ENCODE measurements at regions not wholly inside any gene's neighbourhood (a gene's known extent, or its start where the extent isn't known, plus 50 kb on each side); places are given as distances from the start of the nearest gene placed in this dataset.

DNA sequence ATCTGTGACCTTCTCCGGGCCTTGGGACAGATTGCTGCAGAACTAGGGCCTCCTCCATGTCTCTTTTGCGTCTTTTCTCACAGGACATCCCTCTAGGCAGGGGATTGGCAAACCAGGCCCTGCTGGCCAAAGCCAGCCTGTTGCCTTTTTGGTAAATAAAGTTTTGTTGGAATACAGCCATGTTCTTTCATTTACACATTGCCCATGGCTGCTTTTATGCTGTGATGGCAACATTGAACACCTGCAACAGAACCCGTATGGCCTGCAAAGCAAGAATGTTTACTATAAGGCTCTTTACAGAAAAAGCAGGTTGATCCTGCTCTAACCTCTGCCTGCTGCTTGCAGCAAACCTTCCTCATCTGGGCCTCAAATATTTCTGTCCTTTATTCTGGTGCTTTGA is 56.8 kb upstream of the B3GAT1 start:
- no peak overlapping the region for H3K4me3 ChIP-seq (replicated peaks; ENCODE audit: low read depth, low read length)
- no peak for DNase-seq (ENCODE audit: low read depth)
- TF ChIP-seq, protein P1, sequence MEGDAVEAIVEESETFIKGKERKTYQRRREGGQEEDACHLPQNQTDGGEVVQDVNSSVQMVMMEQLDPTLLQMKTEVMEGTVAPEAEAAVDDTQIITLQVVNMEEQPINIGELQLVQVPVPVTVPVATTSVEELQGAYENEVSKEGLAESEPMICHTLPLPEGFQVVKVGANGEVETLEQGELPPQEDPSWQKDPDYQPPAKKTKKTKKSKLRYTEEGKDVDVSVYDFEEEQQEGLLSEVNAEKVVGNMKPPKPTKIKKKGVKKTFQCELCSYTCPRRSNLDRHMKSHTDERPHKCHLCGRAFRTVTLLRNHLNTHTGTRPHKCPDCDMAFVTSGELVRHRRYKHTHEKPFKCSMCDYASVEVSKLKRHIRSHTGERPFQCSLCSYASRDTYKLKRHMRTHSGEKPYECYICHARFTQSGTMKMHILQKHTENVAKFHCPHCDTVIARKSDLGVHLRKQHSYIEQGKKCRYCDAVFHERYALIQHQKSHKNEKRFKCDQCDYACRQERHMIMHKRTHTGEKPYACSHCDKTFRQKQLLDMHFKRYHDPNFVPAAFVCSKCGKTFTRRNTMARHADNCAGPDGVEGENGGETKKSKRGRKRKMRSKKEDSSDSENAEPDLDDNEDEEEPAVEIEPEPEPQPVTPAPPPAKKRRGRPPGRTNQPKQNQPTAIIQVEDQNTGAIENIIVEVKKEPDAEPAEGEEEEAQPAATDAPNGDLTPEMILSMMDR (IDR thresholded peaks at IDR 0.05; ENCODE audit: low read length, missing control alignments), result no peak

DNA sequence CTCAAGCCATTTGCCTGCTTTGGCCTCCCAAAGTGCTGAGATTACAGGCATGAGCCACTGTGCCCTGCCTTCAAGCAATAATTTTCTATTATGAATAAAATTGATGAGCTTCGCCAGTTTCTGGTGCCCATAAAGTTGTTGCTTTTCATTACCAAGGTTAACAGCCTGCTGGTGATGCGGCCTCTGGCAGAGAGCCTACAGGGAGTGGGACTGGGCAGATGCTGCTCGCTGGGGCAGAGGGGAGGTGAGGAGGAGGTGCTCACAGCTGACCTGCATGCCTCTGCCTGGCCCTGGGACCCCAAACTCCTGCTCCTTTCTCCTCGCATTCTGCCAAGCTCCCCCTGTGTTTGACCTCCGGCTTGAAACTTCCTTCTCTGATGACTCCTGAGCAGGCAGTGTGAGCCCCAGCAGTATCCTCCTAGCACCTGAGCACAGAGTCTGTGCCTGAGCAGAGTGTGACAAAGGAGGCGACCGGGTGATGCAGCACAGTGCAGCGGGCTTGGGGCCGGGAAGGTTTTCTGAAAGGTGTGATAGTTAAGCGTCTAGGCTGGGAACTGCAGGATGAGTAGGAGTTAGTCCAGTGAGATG is 56.1 kb upstream of the B3GAT1 start:
- no peak for DNase-seq (ENCODE audit: low read depth)
- TF ChIP-seq, protein P1 (IDR thresholded peaks at IDR 0.05; ENCODE audit: low read length, missing control alignments), result no peak
- H3K4me3 ChIP-seq (replicated peaks; ENCODE audit: low read depth, low read length), result no peak overlapping the region

DNA sequence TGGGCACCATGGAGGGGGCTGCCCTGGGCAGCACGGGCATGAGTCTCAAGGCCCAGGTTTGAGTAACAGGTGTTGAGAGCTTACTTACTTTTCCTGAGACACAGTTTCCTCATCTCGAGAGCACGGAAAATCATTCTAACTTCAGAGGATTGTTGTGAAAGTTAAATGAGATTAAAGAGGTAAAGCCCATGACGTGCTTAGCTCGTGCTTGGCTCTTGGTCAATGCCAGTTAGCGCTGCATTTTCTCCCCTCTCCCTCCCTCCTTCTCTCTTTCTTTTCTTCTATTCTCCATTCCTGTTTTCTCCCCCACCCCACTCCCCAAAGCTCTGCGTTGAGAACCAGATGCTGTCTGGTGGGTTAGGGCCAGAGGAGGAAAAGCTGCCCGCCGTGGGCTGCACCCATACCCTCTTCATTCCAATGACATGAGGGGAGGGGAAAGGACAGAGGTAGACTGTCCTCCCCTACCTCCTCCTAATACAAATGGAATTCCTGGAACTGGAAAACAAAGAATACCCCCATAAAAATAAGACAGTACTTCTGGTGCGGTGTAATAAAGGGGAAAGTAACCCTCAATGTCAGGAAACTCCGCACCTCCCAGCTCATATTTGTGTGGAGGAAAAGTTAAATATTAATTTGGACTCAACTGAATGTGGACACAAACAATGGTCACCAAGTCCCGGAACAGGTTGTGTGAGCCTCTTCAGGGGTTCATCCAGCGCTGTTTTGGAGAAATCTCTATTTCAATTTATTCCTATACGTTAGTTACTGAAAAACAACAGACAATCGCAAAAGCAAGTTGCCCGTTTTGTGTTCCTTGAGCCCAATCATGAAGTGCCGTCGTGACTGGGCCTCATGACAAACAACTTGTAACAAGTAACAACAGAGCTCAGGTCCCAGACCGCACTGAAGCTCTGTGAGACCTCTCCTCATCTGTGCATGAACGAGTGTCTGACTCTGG is 54.8 kb upstream of the B3GAT1 start:
- no peak for DNase-seq (ENCODE audit: low read depth)
- TF ChIP-seq, protein P1 (IDR thresholded peaks at IDR 0.05; ENCODE audit: low read length, missing control alignments), result no peak
- H3K4me3 ChIP-seq (replicated peaks; ENCODE audit: low read depth, low read length), result no peak overlapping the region

GRCh38 chr11:134466156-134466555 is 54.1 kb upstream of the B3GAT1 start:
- no peak for DNase-seq (ENCODE audit: low read depth)
- H3K4me3 ChIP-seq (replicated peaks; ENCODE audit: low read depth, low read length), result no peak overlapping the region
- TF ChIP-seq, protein P1 (IDR thresholded peaks at IDR 0.05; ENCODE audit: low read length, missing control alignments), result no peak

DNA sequence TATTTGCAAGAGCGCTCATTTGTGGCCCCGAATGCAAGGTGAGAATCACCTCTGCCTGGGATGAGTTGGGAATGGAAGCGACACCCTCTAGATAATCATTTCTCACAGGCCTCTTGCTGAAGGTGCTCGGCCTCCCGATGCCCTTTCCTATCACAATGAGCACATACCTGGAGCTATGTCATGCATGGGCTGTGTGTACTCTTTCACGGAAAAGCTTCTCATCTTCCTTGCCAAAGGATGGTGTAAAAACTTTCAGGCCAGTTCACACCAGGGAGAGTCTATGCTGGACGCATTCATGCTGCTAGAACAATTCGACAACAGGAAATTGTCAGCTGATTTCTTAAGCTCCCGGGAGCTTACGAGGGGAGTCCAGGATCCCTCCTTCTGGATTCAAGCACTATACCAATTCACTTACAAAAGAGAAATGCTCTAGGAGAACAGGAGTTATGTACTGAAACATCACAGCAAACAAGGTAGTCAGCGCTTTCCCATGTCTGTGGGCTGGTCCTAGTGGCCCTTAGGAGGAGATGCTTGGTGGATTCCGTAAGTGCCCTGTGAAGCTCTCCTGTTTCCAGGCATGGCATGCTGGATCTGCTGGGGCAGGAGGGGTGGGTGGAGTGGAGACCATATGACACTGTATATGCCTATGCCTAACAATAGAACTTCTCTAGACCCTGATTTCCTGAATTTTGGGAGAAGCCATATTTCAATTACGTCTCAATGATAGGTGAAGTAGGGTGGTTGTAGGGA is 53.1 kb upstream of the B3GAT1 start:
- TF ChIP-seq, protein P1 (IDR thresholded peaks at IDR 0.05; ENCODE audit: low read length, missing control alignments), result no peak
- H3K4me3 ChIP-seq (replicated peaks; ENCODE audit: low read depth, low read length), result no peak overlapping the region
- no peak for DNase-seq (ENCODE audit: low read depth)

DNA sequence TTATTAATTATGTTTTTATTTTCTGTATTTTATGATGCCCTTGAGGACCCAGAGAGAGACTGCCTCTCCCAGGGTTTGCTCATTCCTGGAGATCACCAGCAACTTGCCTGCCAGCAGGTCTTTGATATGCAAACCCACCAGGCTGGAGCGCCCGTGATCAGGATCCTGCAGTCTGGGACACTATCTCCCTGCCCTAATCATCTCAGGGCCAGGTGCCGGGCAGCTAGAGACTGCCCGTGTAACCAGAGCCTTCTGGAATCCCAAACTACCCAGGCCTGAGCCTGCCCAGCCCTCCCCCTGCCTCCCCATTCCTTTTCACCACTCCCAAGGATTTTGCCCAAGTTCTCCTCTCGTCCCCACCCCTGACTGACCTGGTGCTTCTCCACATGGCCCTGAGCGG is 52.2 kb upstream of the B3GAT1 start:
- no peak for DNase-seq (ENCODE audit: low read depth)
- no peak overlapping the region for H3K4me3 ChIP-seq (replicated peaks; ENCODE audit: low read depth, low read length)
- TF ChIP-seq, protein P1 (IDR thresholded peaks at IDR 0.05; ENCODE audit: low read length, missing control alignments), result no peak

Measured in fibroblast of pulmonary artery (primary cell).